SU-DHL-6 (cell line): ENCODE measurements at regions not wholly inside any gene's neighbourhood (a gene's known extent, or its start where the extent isn't known, plus 50 kb on each side); places are given as distances from the start of the nearest gene placed in this dataset.

Experiments
- CTCF ChIP-seq: fragments of 200-600 bp; sonication (generic); IDR thresholded peaks from one replicate; pipeline ENCODE4 v1.5.1; 2017; ENCODE audit warnings: antibody characterized with exemption, mild to moderate bottlenecking, low read length, moderate library complexity; ENCODE audit not compliant: insufficient read depth, poor library complexity, severe bottlenecking
- EZH2phosphoT487 ChIP-seq: fragments of 200-600 bp; sonication (generic), shearing (Covaris generic); conservative IDR thresholded peaks from 2 replicates; pipeline ENCODE4 v1.6.1; 2018; ENCODE audit warnings: mild to moderate bottlenecking, antibody characterized with exemption, low read length, moderate library complexity, mixed read lengths

GRCh38 chr9:108579757-108580439, 275.9 kb downstream of the ACTL7B start:
- TF ChIP-seq CTCF (no peak), EZH2phosphoT487 (no peak)
